Activated CD4-positive, alpha-beta T cell treated with anti-CD3 and anti-CD28 coated beads, Interleukin-10, Interleukin-2, amounts not matched to agents 100 ng/mL and 50 ng/mL, durations not matched to agents 16 hours and 8 hours (primary cell): ENCODE measurements at regions not wholly inside any gene's neighbourhood (a gene's known extent, or its start where the extent isn't known, plus 50 kb on each side); places are given as distances from the start of the nearest gene placed in this dataset.

Source experiments
- DNase-seq: peaks from one replicate; pipeline ENCODE4 v3.0.0-alpha.2; 2020

DNA sequence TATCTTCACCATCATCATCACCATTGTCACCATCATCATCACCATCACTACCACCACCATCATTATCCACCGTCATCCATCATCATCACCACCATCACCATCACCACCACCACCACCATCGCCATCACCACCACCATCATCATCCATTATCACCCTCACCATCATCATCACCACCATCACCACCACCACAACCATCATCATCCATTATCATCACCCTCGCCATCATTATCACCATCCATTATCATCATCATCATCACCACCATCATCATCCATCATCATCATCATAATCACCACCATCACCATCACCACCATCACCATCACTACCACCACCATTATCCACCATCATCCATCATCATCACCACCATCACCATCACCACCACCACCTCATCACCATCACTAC lies 95.6 kb downstream of the C16orf95 start:
- DNase-seq: no peak

DNA sequence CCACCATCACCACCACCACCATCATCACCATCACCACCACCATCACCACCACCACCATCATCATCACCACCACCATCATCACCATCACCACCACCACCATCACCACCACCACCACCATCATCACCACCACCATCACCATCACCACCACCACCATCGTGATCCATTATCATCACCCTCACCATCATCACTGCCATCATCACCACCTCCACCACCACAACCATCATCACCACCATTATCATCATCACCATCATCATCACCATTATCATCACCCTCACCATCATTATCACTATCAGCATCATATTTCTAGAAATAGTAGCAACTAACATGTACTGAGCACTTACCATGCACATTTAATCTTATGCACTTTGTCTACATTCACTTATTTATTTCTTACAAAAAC lies 94.9 kb downstream of the C16orf95 start:
- no peak for DNase-seq

DNA sequence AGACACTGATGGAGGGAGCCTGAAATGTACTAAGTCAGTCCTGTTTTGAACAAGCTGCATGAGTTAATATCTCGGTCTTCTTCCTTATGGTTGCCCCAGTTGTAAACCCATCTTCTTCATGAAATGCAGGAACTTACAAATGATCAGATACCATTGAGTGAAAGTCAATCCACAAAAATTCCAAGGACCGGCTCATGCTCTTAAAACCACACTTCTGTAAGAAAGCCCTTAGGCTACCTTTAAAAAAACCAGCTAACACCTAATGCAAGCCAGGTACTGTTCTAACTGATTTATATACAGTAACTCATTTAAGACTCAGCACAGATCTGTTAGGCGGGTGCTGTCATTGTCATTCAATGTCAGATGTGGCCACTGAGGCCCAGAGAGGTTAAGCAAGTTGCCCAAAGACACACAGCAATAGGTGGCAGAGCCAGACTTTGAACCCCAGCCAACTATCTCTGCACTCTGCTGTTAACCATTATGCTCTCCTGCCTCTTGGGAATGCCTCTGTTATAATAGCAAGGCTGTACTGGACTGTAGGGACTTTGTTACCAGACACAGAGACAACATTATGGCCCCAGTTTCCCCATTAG lies 93.4 kb downstream of the C16orf95 start:
- DNase-seq: no peak

DNA sequence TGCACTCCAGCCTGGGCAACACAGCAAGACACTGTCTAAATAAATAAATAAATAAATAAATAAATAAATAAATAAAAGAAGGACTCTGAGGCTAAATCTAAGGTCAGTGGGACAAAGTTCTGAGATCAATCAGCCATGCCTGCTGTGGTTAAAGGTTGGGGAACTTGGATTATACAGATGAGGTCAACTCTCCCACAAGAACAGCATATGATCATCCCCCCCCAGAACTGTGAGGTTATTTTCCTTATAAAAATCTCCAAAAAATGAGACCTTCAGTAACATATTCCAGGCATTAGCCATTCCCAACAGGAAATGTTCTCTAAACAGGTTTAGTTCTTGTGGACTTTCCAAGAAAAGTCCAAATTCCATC lies 90.3 kb downstream of the C16orf95 start:
- DNase-seq: no peak

DNA sequence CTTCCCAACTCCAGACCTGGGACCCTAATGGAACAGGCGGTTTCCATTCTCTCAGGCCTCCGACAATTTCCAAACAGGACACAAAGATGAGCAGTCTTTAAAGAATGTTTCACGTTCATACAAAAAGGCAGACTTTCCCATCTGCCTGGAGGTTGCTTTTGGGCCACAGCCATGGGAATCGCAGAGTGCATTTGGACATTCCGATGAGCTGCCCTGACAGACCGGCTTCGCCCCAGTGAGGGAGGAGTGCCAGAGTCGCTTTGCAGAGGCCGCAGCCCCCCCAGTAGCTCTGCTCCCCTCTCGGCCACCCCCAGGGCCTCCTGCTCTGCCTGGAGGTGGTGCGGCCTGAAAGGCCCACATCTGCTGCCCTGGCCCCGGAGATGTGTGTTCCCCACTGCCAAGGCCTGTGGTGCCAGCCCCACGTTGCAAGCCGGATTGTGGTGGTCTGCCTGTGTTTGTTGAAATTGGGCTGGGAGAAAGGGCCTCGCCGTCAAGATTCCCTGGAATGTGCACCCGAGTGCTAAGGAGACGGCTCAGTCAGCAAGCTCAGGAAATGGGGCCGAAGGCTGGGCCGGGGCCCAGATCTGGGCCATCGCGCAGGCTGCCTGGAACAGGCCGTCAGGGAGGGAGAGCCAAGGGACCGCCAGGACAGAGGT lies 89.8 kb downstream of the C16orf95 start:
- DNase-seq: no peak

DNA sequence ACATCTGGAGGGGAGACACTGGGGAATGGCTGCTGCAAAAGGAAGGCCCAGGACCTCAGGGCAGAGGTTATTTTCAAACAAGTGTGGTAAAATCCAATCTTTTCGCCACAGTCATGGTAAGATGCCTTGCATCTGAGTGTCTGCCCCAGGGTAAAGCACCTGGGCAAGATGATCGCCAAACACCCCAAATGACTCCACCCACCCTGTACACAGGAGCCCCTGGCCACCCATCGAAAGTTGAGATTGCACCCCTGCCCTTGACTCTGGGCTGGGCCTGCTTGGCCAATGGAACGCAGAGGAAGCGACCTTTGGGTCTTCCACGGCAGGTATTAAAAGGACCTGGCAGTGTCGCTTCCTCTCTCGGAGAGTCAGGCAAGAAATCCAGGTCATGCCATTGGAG lies 88.8 kb downstream of the C16orf95 start:
- no peak for DNase-seq

DNA sequence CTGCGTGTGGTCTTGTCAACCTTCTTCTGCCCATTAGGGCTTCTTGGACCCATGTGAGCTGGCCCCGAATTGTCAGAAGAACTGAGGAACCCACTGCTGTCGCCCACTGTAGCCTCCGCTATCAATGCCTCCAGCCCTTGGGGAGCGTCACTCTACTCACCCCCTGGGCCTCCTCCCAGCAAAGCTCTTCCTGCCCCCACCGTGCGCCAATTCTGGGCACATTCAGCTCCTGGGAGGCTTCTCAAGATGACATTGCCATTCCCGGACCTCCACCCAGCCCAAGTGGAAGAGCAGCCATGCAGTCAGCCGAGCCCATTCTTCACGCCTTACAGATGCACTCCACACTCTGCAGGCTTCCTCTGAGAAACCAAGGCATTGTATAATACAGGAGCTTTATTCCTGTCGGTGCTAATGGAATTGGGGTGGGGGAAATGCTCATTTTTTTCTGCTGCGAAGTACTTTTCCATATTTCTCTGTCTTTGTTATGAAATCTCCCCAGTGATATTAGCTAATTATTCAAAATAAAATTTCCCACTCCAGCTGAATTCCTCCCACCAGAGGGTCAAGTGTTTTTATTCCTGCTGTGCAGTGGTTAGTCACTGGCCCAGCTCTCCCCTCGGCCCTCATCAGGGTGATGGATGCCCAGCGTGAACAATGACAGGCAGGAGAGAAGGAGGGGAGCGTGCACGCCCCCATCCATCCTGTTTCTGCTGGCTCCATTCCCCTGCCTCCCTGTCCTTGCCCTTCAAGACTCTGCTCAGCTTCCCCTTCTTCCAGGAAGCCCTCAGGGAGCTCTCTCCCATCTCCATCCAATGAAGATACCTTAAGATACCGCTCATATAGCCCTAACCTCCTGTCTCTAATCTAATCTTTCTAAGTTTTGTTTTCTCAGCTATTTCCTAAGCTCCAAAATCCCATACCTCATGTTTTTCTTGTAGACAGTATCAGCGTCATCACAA lies 87.7 kb downstream of the C16orf95 start:
- DNase-seq: no peak

DNA sequence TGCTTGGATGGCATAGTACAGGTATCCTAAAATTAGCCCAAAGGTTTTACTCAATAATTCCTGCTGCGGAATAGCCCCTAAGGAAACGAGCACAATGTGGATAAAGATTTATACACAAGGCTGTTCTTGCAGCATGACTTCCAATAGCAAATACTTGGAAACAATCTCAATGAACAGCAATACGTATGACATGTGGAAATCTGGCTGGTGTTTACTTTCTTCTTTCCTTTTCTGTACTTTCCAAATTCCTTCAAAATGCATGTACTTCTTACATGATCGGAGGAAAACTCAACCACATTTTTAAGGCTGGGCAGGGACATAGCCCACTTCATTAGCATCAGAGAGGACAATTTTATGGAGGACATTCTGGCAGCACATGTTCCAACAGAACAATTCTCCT lies 86.6 kb downstream of the C16orf95 start:
- no peak for DNase-seq

DNA sequence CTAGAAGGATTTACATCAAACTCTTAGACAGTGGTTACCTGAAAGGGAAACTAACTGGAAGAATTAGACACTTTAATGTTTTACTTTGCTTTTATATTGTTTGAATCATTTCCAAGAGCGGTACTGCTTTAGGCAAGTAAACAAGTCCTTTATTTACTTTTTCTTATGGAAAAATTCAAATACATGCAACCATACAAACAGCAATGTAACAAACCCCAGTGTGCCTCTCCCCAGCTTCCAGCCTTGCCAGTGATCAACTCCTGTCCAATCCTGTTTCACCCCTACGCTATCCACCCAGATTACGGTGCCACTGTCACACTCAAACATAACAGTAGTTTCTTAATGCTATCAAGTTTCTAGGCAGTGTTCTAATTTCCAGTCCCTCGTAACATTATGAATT lies 85.9 kb downstream of the C16orf95 start:
- DNase-seq: no peak

DNA sequence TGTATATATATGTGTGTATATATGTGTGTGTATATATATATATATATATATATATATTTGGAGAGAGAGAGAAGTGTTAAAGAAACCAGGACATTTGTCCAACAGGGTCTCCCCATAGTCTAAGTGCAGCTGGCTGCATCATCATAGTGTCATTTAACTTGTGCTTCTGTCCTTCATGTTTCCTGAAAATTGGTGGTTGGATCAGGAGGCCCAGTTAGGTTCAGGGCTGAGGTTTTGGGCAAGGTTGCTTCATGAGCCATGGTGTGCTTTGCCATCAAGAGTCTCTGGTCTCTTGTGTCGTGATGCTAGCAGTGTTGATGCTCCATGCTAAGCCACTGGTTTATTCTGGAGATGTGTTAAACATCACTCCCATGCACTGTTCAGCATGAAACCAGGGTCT lies 85.3 kb downstream of the C16orf95 start:
- no peak for DNase-seq

DNA sequence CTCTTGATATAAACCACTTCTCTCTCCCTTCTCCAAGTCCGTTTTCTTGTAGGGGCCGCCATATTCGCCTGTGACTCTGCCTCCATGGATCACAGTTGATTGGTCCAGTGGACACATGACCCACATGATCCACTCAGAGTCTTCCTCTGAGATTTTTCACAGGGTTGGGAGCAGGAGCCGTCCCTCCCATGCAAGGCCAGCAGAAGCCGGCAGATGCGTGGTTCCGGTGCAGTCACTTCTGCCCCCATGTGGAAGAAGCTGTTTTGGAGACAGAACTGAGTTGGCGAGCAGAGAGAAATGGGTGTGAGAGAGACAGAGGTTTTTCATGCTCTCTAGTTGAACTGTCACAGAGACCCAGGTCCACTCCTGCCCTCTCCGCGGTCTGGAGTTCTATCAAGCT lies 83.3 kb downstream of the C16orf95 start:
- DNase-seq: peak; percentile 31

DNA sequence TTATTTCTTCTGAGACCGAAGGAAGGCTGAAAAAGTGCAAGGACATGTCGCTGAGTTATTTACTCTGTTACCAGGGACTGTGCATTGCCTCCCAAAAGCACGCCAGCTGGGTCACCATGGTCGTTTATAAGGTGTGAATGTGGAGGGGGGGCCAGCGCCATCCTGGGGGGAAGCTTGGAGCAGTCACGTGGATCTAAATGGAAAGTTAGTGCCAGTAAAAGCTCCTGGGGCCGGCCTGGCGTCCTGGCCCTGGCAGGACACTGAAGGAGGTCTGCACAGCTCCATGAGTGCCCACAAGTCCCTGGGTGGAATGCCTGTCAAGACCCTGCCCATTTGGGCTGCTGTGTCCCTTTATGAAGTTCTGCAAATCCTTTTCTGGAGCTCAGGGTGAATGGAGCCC lies 82.6 kb downstream of the C16orf95 start:
- no peak for DNase-seq

DNA sequence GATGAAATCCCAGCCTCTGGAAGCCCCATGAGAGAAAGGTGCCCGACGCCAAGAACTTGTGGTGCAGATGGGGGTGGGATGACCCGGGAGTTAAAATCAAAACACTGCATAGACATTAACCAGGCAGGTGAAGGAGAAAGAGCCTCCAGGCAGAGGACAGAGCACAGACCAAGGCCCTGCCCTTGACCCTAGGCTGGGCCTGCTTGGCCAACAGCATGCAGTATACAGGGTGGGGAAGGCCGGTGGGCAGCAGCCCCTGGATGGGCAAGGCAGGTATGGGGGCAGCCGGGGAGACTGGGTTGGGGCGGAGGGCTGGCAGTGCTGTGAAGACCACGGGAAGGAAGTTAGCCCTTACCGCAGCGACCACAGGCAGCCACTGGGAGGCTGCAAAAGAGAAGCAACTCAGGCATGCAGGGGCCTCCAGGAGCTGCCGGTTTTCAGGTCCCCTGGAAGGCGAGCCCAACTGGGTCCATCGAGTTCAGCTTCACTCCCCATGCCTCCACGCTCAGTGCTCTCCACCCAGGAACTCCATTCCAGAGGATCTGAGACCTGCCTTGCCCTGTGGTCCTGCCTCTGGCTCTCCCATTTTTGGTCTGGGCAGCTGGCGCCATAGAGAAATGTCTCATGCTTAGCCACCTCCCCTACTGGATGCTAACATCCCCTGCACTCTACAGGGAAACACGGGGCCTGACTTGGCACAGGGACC lies 81.2 kb downstream of the C16orf95 start:
- DNase-seq: peak; percentile 57

DNA sequence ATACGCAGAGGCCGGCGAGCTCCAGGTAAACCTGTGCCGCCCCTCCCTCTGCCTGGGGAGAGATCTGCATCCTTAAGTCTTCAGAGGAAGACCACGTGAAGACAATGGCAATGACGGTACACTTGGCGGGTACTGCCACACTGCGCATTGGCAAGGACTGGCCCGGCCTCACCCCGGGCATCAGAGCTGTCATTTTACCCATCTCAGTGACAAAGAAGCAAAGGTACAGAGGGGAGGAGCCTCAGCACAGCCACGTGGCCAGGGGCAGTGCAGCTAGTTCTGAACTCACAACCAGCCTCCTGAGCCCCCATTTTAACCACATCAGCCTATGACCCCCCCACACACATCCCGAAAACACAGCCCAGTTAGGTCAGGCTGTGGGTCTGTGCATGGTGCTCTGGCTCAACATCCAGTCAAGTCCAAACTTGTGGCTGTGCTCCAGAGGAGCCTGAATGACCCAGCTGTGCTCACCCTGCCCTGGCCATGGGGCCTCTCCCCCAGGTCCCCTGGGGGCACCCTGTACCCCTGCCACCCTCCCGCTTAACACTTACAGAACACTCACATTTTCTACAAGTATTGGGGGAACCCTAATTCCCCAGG lies 80.6 kb downstream of the C16orf95 start:
- DNase-seq: peak; percentile 42

DNA sequence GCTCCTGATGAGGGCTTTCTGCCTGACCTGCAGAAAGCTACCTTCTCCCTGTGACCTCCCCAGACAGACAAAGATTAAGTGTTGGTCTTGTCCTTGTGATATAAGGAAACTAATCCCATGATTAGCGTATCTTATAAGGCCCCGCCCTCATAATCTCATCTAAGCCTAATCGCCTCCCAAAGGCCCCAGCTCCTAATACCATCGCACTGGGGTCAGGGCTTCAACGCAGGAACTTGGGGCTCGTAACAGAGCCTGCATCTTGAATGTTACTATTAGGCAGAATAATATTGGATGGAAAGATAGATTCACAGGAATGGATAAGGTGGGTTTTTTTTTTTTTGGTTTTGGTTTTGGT lies 78.9 kb downstream of the C16orf95 start:
- DNase-seq: no peak

DNA sequence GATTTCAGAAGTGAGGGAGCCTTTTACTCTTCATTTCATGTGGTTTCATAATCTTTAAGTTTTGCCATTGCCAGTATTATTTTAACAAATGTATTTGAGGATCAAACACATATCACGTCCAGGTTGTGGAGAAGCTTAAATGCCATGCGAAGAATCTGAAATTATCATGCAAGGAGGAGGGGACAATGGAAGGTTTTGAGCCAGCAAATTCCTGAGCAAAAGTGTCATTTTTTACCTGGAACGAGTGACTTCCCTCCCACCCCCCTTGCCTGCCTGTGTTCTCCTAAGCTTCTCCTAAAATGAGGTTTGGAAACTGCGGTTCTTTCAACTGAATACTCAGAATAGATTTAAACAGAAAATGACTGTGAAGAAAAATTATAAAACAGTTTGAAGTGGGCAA lies 77.6 kb downstream of the C16orf95 start:
- DNase-seq: no peak

DNA sequence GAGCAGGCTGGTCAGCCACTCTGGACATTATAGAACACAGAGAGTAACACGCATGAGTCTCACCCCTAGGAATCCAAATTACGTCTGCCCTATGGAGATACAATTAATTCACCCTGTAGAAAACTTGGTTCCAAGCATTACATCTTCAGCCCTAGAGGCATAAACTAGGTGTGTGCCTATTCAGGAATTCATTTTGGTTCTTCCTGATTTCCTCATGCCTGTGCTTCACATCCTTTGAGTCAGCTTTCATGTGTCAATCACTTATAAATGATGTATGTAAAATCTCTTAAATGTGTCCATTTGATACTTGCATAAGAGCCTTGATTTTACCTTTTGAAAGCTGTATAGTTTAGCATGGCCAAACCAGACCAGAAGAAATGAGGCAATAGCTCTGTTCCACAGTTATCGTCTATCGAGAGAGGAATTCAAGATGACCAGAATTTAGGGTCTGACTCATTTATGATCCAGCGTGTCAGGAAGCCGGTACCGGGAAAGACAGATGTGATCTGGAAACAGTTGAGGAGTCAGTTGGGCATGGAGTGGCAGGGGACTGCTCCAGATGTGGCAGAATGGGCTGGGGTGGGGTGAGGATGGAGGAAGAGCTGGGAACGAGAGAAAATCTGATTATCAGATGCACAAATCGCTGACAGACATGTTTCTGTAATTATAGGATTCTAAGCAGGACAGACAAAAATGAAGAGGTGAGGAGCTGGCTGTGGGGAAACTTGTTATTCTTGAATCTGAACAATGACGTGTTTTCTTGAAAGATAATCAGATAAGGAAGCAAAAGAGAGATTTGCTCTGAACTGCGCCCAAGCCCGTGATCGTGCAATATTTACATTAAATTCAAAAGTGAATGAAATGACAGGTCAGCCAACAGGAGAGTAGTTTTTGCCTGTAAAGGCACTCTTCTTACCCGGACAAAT lies 76.7 kb downstream of the C16orf95 start:
- peak; percentile 45 for DNase-seq

DNA sequence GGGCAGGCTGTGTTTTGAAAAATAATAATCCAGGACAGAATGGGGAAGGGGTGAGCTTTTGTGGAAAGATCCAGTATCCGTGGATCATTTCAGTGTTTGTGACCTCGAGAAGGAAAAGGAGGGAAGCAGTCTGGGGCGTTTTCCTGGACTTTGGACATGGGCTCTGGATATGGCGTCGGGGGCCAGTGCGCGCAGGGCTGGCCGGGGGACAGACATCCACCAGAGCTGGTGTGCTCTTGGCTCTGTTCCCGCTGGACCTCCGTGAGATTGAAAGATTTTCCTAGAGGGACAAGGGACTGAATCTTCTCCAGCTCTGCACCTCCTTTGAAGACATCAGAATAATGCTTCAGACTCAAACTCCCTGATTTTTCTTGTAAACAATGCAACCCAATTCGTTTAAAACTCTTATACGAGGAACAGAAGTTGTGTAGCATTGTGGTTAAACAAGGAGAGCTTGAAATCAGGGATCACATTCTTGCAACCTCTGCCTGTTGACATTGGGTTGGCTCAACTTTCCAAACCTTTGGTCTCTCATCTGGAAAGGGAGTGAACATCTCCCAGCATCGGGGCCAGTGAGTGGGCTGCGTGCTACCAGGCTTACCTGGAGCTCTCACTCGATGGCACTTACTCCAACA lies 75.9 kb downstream of the C16orf95 start:
- DNase-seq: no peak

DNA sequence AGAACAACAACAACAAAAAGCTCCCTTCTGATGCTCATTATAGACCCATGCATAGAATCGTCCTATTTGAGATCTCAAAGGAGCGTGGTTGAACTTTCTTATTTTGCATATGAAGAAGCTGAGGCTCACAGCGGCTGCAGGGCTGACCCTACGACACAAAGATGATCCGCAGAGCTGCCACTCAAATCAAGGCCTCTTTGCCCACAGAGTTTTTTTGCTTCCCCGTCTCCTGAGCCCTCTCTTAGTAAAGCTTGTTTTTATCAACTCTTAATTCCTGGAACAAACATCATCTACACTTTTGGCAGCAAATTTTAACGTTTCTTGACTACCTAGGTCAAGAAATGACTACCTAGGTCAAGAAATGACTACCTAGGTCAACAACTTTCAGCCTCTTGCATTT lies 73.7 kb downstream of the C16orf95 start:
- peak; percentile 80 for DNase-seq

DNA sequence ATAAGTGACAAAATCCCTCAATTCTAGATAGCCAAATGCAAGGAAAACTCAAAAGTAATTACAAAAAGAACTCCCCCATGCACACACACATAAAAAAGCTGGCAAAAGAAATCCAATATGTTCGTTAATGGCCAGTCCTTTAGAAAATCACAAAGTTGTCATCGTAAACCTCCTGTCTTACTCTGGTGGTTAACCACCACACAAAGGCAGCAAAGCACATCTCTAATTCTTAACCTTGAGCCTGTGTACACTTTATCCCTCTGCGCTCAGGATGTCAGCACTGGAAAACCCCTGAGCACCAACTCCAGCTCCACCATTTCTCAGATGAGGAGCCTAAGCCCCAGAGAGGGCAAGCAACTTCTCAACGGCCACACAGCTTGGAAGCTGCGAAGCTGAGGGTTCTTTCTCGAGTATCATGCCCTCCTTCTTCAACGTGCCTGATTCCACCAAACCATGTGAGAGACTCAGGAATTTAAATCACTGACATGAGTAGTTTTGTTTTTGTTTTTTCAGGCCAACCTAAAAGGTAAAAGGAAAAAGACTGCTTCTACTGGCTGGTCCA lies 72.5 kb downstream of the C16orf95 start:
- DNase-seq: no peak

DNA sequence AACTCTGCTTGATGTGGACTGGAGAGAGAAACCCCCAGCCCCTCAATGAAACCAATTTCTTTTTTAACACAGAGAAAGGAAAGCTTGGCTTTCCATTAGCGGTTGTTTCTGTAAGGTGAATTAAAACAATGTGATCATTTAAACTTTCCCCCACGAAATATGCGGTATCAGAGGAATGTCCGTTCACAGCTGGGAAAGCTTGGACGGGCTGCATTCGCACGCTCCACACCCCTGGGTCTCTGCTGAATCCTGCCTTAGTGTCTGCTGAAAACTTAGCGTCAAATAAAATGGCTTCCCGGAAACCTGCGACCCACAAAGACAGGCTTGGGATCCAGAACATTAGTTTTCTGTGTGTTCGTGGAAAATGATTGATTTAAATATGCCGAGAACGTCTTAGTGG lies 71.7 kb downstream of the C16orf95 start:
- DNase-seq: no peak
